ENCODE measurements at regions not wholly inside any gene's neighbourhood (a gene's known extent, or its start where the extent isn't known, plus 50 kb on each side); places are given as distances from the start of the nearest gene placed in this dataset.
A peak's percentile ranks its signal among the peaks of the same experiment; 100 is the strongest.

DNA sequence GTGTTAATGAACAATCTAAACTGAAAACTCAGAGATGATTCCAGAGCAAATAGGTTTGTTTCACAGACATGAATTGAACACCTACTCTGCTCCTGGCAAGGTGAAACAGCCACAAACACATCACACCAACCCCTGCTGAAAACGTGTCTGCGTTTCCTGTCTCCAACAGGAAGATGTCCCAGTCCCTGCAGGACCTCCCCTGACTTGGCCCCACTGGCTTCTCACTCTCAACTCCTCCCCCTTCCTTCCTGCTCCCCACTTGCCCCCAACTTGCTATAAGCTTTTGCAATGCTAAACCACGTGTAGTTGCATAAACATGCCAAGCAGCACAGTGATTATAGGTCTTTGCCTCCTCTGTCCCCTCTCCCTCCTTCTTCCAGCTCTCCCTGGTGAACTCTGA lies 567.6 kb downstream of the BCL11B start:
- no peak for DNase-seq

DNA sequence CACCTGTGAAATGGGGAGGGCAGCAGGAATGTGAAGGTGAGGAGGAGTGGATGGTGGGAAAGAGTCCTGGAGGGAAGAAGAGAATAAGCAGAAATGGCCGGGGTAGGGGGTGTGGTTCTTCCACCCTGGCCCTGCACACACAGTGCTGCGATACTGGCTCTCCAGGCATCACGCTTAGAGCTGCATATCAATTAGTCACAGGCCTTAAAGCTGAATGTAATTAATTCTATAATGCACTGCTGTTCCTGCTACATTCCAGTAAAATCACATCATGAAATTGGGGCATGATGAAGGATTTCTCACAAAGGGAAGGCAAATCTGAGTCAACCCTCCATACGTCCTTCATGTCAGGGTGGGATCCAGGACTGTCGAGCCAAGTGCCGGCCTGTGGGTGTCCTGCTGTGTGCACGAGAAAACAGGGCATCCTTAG lies 566.1 kb downstream of the BCL11B start:
- no peak for DNase-seq

DNA sequence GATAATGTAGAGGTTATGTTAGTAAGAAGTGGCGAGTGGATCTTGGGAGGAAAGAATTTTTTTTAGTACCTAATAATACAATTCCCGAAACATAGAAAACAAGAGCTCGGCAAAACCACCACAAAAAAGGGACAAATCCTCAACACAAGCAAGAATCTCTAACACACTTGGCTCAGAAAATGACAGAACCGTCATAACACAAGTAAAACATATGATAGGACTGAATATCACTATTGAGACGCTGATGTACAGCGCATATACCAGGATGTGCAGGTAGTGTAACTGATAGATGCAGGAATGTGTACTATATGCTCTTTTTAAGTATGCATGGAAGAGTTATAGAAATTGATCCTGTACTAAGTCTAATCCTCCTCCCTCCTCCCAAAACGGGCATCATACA lies 564.5 kb downstream of the BCL11B start:
- no peak for DNase-seq

DNA sequence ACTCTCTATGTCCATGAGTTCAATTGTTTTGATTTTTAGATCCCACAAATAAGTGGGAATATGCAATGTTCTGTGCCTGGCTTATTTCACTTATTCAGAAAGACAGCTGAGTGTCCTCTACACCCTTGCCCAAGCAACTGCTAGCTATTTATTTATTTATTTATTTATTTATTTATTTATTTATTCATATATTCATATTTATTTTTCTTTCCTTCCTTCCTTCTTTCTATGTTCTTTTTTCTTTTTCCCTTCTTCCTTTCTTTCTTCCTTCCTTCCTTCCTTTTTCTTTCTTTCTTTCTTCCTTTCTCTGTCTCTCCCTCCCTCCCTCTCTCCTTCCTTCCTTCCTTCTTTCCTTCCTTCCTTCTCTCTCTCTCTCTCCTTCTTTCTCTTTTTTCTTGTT lies 563.4 kb downstream of the BCL11B start:
- no peak for DNase-seq

DNA sequence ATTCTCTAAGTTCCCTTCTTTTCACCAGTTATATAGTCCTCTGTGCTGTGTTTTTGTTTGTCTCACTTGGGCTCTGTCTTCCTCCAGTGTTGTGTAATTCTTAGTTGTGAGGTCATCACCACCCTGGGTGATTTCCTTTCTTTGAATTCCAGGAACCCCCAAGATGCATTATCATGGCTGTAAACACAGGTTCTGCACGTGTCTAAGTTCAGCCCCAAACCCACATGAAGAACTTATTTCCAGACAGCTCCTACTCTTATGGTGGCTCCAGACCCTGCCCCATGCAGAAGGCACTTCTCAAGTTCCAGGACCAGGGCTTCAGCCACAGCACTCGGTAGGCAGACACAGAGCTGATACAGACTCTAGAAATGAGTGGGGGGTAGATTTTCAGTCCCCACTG lies 560.5 kb downstream of the BCL11B start:
- peak in 1 of 2 donors; percentile 3 for DNase-seq

DNA sequence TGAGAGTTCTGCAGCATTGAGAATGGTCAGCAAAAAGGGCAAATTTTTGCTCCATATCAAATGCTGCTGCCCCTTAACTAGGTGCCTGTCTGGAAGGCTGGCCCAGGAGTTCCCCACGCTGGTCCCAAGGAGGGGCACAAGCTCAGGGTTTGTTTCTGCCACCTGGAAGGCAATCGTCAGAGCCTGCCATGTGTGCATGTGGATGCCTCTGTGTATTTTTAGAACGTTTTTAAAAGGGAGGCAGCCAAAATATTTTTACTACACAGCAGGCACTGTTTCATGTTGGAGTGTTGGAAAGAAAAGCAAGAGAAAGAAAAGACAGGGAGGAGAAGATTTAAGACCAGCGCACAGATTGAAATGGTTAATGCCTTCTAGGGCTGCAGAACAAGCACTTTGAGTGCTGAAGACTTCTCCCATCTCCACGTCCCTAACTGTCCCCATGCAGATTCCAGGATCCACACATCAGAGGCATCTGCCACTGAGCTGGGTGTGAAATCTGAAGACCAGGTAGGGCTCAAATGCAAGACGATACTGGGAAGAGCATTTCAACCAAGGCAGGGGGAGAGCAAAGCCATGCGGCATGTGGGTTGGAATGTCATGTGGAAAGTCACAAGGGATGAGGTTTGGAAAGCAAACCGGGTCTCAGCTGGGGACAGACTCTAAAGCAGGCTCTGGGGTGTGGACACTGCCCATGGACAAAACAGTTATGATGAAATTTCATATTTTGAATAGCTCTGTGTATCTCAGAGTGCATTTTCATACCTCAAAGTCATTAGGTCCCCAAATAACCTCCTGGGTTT lies 557.2 kb downstream of the BCL11B start:
- no peak for DNase-seq

DNA sequence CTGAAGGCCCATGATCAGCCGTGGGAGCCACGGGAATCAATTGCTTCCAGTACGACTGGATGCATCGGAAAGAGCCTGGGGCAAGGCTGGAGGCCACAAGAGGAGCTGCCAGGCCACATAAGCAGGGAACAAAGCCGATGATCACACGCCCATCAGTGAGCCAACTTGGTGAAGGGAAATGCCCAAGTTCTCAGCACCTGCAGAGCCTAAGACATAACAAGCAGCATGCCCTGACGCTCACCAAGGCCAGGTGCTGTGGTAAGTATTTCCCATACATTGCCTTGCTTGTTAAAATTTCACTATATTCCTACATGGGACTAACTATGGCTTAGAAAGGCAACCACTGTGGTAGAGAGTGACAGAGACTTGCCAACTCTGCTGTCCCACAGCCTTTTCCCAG lies 555.9 kb downstream of the BCL11B start:
- DNase-seq, result no peak

DNA sequence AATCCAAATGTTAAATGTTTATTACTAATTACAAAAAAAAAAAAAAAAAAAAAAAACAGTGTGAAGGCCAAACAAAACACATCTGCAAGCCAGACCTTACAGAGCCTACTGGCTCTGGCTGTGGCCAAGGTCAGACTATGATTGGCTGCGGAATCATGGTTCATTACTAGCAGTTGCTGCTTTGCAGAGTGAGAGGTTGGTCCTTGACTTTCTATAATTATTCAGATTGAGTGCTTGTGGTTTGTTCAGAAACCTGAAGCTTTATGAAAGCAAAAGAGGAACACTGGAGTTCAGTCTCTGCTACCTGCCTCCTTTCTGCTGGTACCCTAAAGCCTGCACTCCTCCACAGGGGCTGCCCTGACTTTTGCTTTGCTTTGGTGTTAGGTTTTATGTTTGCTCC lies 550.9 kb downstream of the BCL11B start:
- no peak for DNase-seq

DNA sequence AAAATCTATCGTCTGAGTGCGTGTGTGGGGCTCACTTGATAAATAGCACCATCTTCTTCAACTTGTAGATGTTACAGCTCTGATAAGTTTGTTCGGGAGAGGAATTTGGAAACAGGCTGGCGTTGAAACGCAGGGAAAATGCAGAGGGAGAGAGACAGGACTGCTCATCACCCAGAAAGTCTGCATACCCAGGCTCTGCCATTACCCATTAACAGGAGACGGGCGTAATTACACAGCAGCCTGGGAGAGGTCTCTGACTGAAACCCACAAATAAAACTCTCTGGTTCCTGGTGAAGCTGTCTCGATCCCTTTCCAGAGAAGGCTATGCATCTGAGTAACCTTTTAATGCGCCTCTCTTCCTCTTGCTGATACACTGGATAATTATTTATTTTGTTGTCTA lies 547.3 kb downstream of the BCL11B start:
- no peak for DNase-seq

DNA sequence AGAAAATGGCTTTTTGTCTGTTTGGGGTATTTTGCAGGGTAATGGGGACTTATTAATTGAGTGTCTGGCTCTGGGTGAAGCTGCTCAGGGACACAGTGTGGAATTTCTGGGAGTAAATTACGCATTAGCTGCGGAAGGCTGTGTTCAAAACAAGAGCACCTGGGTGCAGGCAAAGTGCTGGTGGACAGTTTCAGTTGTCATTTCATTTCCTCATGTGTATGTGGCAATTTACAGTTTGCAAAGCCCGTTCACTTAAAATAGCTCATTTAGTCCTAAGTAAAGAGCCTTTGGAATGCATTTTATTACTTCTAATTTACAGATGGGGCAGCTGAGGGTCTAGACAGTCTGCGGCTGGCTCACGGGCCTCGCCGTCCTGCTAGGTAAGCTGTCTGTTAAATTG lies 546.8 kb downstream of the BCL11B start:
- no peak for DNase-seq

DNA sequence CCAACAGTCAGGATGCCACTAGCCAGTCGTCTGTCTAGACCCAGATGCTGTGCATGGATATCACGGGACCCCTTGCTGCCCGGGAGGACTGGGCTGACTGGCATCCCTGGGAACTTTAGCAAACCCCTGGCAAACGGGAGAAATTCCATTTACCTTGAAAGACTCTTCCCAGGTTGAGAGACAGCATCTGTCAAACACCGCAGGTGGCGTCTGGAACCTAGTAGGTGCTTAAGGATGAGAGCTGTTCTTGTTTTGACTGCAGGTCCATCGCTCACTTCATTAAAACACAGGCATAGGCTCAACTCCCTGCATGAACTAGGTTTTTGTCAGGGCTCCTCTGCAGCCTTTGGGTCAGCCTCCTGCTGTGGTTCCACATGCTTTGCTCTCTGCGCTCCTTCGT lies 546.3 kb downstream of the BCL11B start:
- DNase-seq, result no peak

DNA sequence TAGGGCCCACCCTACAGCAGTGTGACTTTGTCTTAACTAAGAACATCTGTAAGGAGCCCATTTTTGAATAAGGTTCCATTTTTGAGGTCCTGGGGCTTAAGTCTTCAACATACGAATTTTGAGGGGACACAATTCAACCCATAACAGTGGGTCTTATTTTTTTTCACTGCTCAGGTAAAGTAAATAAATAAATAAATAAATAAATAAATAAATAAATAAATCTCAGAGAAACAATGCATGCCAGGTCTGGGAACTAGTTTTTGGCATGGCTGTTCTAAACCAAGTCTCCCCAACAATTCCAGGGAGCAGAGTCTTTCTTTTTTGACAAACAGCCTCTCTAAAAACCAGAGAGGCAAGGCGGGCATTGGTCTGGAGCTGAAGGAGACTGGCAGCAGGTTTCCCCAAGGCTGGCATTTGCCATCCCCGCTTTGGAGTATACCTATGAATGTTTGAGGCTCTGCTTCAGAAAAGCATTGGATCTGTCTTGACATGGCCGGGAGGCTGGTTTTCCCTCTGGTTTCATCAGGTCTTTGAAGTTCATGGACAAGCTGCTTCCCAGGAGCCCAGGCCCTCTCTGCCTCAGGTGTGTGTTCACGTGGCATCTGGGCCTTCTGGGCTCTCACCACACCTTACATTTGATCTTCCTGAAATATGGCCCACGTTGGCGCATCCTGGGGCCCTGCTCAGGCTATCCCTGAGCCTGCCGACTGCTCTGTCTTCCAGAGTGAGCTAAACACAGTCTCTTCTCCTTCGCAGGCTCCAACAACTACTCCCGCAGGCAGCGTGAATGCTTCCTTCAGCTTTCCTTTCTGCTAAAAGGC lies 545.2 kb downstream of the BCL11B start:
- no peak for DNase-seq

DNA sequence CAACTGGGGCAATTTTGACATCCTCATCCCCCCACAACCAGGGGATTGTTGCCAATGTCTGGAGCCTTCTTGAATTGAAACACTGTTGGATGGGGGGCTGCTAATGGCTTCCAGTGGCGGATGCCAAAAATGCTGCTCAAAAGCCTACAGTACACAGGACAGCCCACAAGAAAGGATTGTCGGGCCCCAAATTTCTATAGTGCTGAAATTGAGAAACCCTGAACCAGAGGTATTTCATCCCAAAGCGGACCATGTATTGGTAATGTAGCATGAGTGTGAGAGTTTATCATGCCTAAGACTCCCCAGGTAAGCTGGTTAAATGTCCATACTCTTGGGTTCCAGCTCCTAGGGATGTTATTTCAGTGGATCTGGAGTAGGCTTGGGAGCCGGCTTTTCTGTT lies 544.0 kb downstream of the BCL11B start:
- no peak for DNase-seq

DNA sequence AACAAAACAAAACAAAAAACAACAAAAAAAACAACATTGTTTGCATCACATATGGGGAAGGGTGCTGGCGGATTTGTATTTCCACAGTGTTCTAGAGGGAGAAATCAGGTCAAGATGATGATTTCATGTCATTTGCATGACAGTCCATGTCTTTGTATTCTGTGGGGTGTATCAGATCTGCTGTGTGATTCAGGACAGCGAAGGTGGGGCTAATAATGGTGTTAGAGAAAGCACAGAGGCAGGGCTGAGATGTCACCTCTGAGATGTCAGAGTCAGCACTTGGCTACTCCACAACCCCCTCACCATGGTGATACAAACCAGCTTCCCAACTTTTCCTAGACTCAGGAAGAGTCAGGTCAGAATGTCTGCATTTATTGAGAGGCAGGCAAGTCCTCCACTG lies 543.2 kb downstream of the BCL11B start:
- DNase-seq, result no peak

DNA sequence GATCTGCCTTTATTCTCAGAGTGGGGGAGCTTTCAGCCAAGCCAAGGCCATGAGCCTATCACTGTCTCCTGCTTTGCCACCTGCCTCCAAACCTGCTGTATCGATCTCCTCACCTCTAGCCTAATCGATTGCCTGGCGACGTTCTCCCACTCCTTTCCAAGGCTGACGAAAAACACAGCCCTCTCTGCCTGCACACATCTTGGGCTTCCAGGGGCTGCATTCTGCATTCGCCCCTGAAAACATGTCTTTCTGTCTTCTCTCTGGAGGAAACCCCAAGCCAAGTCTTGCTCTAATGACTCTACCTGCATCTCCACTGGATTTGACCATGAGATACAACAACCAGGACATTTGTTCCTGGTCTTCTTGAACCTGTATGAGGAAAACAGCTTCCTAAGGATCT lies 540.7 kb downstream of the BCL11B start:
- no peak for DNase-seq

DNA sequence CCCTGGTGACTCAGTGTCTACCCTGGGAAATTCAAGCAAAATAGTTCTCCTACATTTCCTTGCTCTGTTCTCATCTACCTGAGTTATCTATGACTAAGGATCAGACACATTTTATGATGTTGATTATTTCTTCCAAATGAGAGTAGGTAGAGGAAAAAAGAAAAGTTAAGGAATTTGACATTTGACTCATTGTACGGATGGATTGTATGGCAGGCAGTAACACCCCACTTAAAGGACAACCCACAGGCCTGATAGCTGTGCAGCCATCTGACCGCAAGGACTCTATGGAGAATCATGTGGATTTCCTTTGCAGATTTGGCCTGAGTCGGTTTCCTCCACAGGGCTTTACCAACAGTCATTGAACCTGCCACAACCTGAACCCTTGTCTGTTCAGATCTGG lies 540.3 kb downstream of the BCL11B start:
- DNase-seq, result no peak

DNA sequence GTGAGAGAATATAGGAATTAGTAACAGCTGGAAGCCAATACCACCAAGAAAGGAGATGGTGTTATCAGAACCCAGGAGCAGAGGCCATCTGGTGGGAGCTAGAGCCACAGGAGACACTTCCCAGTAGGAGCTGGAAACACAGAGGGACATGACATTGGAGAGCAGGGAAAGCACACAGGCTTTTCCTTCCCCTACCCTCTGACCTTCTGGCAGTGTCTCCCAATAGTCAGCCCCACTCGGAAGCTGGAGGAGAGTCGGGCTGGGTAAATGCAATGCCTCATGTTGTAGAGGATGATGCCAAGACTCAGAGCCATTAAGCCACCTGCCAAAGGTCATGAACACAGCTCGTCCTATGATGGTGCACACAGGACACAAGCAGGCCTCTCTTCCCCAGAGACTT lies 538.5 kb downstream of the BCL11B start:
- DNase-seq, result no peak

DNA sequence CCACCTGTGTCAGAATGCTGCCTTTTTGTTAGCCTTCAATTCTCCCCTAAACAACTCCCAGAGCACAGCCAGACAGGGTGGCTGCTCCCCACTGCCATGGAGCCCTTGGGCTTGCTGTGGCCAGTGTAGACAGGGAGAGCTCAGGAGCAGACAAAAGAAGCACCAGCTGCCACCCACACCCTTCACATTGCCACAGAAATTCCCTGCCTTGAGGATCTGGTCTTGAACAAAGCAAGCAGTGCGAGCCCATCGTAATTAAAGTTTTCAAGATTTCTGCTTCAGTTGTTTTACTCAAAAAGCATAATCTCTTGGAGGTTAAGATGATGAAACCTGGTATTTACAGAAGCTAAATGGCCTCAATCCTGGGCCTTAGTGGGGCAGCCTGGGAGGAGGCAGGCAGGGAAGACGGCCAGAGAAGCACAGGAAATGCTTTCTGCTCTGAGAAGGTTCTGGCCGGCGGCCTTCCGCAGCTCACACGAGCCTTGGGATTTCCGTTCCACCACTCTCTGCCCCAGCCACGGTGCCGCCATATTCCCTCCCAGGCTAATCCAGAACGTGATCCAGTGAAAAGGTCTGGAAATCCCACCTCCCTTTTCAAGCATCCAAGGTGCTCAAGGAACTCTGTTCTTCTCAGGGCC lies 535.2 kb downstream of the BCL11B start:
- no peak for DNase-seq

DNA sequence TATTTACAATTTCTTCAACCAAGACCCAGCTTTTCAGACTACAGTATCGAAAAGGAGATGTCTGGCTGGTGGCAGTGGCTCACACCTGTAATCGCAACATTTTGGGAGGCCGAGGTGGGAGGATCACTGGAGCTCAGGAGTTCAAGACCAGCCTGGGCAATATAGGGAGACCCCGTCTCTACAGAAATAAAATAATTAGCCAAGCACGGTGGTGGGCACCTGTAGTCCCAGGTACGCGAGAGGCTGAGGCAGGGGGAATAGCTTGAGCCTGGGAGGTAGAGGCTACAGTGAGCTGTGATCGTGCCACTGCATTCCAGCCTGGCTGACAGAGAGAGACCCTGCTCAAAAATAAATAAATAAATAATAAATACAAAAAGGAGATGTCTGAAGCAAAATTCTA lies 530.5 kb downstream of the BCL11B start:
- no peak for DNase-seq

DNA sequence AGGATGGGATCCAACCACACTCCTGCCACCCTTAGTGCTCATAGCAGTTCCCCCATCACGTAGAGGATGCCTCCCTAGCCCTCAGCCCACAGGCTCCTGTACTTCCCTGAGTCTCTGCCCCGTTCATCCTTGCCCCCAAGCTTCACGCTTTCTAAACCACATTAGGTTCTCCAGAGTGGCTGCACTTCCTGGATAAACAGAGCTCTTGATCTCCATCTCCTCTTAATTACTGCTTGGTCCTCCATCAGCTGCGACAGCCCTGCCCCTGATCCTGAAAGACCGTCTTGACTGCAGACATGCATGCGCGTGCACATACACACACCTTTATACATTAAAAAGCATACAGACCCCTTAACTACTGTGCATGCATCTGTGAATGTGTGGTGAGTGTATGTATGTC lies 530.0 kb downstream of the BCL11B start:
- DNase-seq, result no peak

DNA sequence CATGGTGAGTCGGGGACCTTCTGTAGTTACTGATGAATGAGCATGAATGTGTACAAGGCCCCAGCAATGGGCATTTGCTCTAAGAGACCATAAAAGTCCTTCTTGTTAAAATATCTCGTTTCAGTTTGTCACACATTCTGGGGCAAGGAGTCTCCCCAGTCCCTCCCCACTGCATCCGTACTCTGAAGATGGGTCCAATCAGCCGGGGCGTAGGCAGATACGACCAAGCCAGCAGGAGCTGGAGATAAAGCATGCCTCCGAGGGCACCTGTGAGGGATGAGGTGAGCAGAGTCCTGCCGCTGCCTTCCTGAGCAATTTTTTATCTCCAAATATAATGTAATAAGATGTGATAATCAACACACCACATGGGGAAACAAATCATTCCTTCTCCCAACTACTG lies 528.5 kb downstream of the BCL11B start:
- no peak for DNase-seq

DNA sequence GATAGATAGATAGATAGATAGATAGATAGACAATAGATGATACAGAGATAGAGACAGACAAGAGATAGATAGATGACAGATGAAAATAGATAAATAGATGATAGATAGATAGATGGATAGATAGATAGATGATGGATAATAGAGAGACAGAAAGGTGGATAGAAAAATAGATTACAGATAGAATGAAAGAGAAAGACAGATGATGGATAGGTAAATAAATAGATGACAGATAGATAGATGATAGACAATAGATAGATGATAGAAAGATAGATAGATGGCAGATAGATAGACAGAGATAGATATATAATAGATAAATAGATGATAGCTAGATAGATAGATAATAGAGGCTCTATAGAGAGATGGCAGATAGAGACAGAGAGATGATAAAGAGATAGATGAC lies 523.0 kb downstream of the BCL11B start:
- no peak for DNase-seq

DNA sequence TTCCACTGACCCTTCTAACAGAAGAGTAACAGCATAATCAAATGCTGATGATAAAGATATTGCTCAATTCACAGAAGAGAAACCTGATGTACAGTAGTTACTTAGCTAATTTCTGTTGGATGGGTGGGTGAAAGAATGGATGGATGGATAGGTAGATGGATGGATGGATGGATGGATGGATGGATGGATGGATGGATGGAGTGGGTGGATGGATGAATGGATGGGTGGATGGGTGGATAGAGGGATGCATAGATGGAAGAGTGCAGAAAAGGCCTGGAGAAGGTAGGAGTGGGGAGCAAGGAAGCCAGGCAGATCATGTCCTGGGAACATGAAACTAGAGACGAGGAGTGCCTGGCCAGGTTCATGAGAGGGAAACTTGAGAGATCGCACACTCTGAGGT lies 520.9 kb downstream of the BCL11B start:
- DNase-seq, result no peak

DNA sequence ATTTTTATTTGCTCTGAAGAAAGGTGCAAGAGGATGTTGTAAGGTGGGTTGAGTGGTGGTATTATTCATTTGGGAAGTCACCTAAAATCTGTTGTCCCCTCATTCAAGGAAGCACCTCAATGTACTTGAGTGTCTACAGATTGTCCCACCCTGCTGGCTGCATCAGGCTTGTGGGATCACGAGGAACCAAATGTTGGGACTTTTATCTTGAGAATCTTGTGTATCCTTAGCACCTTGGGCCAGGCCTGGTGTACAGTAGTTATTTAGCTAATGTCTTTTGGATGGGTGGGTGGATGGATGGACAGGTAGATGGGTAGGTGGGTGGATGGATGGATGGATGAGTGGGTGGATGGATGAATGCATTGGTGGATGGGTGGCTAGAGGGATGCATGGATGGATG lies 519.3 kb downstream of the BCL11B start:
- DNase-seq, result no peak

All from inflammatory macrophage treated with lipopolysaccharide for 1 hour (primary cell).